ENCODE measurements at regions not wholly inside any gene's neighbourhood (a gene's known extent, or its start where the extent isn't known, plus 50 kb on each side); places are given as distances from the start of the nearest gene placed in this dataset.

DNA sequence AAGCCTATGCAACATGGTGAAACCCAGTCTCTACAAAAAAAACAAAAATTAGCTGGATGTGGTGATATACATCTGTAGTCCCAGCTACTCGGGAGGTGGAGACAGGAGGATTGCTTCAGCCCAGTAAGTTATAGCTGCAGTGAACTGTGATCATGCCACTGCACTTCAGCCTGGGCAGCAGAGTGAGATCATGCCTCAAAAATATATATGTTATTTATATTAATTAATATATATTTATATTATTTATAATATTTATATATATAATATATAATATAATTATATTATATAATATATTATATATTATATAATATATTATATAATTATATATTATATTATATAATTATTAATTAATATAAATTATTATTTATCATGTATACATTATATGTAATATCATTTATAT lies 1158.4 kb upstream of the AUTS2 start:
- H3K4me3 ChIP-seq (ENCODE audit: low read depth, low read length) = no peak overlapping the region
- DNase-seq (ENCODE audit: low read depth) = no peak
- TF ChIP-seq, protein P1, sequence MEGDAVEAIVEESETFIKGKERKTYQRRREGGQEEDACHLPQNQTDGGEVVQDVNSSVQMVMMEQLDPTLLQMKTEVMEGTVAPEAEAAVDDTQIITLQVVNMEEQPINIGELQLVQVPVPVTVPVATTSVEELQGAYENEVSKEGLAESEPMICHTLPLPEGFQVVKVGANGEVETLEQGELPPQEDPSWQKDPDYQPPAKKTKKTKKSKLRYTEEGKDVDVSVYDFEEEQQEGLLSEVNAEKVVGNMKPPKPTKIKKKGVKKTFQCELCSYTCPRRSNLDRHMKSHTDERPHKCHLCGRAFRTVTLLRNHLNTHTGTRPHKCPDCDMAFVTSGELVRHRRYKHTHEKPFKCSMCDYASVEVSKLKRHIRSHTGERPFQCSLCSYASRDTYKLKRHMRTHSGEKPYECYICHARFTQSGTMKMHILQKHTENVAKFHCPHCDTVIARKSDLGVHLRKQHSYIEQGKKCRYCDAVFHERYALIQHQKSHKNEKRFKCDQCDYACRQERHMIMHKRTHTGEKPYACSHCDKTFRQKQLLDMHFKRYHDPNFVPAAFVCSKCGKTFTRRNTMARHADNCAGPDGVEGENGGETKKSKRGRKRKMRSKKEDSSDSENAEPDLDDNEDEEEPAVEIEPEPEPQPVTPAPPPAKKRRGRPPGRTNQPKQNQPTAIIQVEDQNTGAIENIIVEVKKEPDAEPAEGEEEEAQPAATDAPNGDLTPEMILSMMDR (IDR thresholded peaks at IDR 0.05; ENCODE audit: control insufficient read depth, extremely low read depth, insufficient read depth) = no peak

DNA sequence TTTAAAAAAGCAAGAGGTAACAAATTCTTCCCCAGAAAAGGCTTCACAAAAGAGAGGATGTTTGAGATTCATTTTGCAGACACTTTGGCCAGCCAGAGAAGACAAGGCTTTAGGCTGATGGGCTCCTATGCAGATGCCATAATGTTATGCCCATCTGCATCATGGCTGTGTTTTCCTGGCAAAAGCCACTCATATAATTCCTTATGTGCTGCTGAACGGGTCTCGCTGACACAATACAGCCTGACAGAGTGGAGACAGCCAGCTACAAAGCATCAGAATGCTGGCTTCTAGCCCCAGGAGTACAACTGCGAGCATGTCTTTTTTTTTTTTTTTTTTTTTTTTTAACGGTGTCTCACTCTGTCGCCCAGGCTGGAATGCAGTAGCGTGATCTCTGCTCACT lies 1157.4 kb upstream of the AUTS2 start:
- H3K4me3 ChIP-seq (ENCODE audit: low read depth, low read length) = no peak overlapping the region
- TF ChIP-seq, protein P1 (IDR thresholded peaks at IDR 0.05; ENCODE audit: control insufficient read depth, extremely low read depth, insufficient read depth) = no peak
- no peak for DNase-seq (ENCODE audit: low read depth)

- no peak for DNase-seq (ENCODE audit: low read depth)
- TF ChIP-seq, protein P1 (IDR thresholded peaks at IDR 0.05; ENCODE audit: control insufficient read depth, extremely low read depth, insufficient read depth) = no peak
- H3K4me3 ChIP-seq (ENCODE audit: low read depth, low read length) = no peak overlapping the region
Measured at GRCh38 chr7:68441645-68442044, 1156.6 kb upstream of the AUTS2 start.

DNA sequence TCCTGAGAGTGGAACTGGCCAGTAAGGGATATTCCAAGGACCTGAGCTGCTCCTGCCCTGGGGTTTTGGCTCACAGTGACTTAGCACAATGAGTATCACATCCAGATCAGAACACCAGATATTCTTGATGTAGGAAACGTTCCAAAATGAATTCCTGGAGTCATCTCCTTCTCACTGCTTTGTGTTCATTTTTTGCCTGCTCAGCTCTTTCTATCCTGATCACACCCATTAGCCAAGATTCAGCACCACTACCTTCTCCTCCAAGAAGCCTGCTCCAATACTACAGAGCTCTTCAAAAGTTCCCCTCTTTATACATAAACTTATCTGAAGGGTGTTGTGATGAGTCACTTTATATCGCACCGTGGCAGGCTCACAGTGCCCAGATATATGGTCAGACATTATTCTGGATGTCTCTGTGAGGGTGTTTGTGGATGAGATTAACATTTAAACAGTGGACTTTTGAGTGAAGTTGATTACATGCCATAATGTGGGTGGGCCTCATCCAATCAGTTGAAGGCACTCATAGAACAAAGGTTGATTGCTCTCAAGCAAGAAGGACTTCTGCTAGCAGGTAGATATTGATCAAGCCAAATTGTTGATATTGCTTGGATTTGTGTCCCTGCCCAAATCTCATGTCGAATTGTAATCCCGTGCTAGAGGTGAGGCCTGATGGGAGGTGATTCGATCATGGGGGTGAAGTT lies 1155.2 kb upstream of the AUTS2 start:
- no peak for DNase-seq (ENCODE audit: low read depth)

DNA sequence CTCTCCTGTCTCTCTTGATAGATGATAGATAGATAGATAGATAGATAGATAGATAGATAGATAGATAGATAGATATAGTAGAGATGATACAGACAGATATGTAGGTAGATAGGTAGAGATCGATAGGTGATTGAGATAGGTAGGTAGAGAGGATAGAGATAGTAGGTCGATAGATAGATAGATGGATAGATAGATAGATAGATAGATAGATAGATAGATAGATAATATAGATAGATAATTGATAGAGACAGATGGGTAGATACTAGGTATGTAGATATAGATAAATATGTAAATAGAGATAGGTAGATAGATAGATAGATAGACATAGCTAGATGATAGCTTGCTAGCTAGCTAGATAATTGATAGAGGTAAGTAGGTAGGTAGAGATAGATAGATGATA lies 1154.2 kb upstream of the AUTS2 start:
- H3K4me3 ChIP-seq (ENCODE audit: low read depth, low read length) = no peak overlapping the region
- DNase-seq (ENCODE audit: low read depth) = no peak
- TF ChIP-seq, protein P1 (IDR thresholded peaks at IDR 0.05; ENCODE audit: control insufficient read depth, extremely low read depth, insufficient read depth) = no peak

More for the DNA sequence above, 1155.2 kb upstream of the AUTS2 start:
- H3K4me3 ChIP-seq (ENCODE audit: low read depth, low read length) = no peak overlapping the region
- TF ChIP-seq, protein P1 (IDR thresholded peaks at IDR 0.05; ENCODE audit: control insufficient read depth, extremely low read depth, insufficient read depth) = no peak

DNA sequence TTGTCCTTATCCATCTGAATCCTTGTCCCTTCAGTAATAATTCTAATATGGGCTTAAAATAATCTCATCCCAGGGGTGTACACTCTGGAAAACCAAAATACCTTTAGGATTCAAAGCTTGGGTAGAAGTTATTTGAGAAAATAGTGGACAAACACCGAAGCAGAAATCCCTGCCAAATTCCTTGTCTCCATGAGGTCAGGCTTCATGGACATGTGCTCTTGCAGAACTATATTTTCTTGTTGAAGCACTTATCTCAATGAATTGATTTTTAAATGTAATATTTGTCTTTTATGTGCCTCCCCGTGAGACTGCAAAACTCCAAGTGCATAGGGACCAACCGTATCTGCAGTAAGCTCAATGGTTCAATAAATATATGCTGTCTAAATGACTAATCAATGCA lies 1153.3 kb upstream of the AUTS2 start:
- TF ChIP-seq, protein P1 (IDR thresholded peaks at IDR 0.05; ENCODE audit: control insufficient read depth, extremely low read depth, insufficient read depth) = no peak
- H3K4me3 ChIP-seq (ENCODE audit: low read depth, low read length) = no peak overlapping the region

DNA sequence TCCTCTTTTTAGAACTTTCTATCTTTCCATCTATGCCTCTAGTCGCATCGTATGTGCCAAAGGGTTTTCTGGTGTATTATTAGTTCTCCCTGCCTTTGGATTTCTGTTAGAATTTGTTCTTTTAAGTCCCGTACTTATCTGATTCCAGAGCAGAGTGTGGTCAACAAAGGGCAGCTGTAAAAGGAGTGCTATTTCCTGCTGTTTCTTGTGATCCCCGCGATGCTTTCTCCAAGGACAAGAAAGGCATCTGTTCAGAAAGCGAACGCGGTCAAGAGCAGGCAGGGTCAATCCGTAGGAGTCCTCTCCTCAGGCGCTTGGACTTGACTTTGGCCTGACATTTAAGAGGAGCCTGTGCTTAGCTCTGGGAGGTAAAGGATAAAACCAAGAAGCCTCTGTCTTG lies 1152.1 kb upstream of the AUTS2 start:
- no peak for DNase-seq (ENCODE audit: low read depth)
- TF ChIP-seq, protein P1 (IDR thresholded peaks at IDR 0.05; ENCODE audit: control insufficient read depth, extremely low read depth, insufficient read depth) = no peak
- H3K4me3 ChIP-seq (ENCODE audit: low read depth, low read length) = no peak overlapping the region

More for the DNA sequence above, 1153.3 kb upstream of the AUTS2 start:
- no peak for DNase-seq (ENCODE audit: low read depth)

All from LNCaP clone FGC (cell line).